Medulla oblongata (tissue), 1 donor: ENCODE measurements at regions not wholly inside any gene's neighbourhood (a gene's known extent, or its start where the extent isn't known, plus 50 kb on each side); places are given as distances from the start of the nearest gene placed in this dataset.
"Not testable (repeated sequence)": the region's sequence is repeated elsewhere in the genome, so short reads cannot be mapped to it uniquely, and the experiment has no call there.

Source experiments
- DNase-seq: peaks from one replicate; pipeline ENCODE4 v3.0.0-alpha.2; 2015; ENCODE audit errors: extremely low spot score

GRCh38 chr15:21261965-21262850, 178.1 kb downstream of the POTEB3 start:
- no peak for DNase-seq

GRCh38 chr15:21261396-21261964, 178.8 kb downstream of the POTEB3 start:
- DNase-seq = no peak

- DNase-seq = no peak
Observed at GRCh38 chr15:21260966-21261395, 179.3 kb downstream of the POTEB3 start.

GRCh38 chr15:21258635-21259034, 181.7 kb downstream of the POTEB3 start:
- DNase-seq = not testable (repeated sequence)

GRCh38 chr15:21249508-21250019, 190.7 kb downstream of the POTEB3 start:
- DNase-seq = not testable (repeated sequence)
